ENCODE measurements at regions not wholly inside any gene's neighbourhood (a gene's known extent, or its start where the extent isn't known, plus 50 kb on each side); places are given as distances from the start of the nearest gene placed in this dataset.

DNA sequence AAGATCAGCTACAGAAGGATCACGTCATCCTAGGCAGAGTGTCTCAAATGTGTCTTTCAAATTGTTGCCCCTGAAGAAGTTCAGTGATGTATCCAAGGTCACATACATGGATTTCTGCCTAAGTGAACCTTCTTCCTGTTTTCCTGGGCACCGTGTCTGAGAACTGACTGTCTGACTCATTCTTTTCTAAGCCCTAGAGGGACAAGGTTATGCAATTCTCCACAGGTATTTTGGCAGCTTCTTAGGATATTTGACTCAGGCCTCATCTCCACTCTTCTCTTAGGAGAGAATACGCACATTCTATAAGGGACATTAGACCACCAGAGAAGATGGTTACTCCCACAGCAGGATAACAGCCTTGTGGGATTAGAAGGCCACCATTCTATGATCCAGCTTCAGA is 391.9 kb upstream of the THBS1 start:
- H3K4me1 Mint-ChIP-seq = peaks cover 2% of the 10 kb centered on the region
- no peaks in the 10 kb centered on the region for H3K36me3 ChIP-seq (replicated peaks in 1 of 2; ENCODE audit: control insufficient read depth in 1 of 2, insufficient read depth in 2 of 2, low read length in 2 of 2)
- no peaks in the 10 kb centered on the region for H3K4me1 ChIP-seq (ENCODE audit: control insufficient read depth in 1 of 2, insufficient read depth in 2 of 2, low read length in 2 of 2)
- no peaks in the 10 kb centered on the region for H3K9me3 ChIP-seq (replicated peaks in 1 of 2; ENCODE audit: control insufficient read depth in 1 of 2, insufficient read depth in 1 of 2, low read length in 2 of 2)
- H3K9ac ChIP-seq (ENCODE audit: insufficient read depth, low read length, poor library complexity, severe bottlenecking) = no peak overlapping the region
- no peak overlapping the region for H3K27ac Mint-ChIP-seq
- no peaks in the 10 kb centered on the region for H3K79me2 ChIP-seq (ENCODE audit: insufficient read depth, low read length)
- H3K4me3 Mint-ChIP-seq = no peak overlapping the region
- H3K27ac ChIP-seq (ENCODE audit: low read depth in 1 of 2, low read length in 2 of 2) = no peak overlapping the region
- no peaks in the 10 kb centered on the region for H4K20me1 ChIP-seq (ENCODE audit: insufficient read depth, low read length)
- H3K4me3 ChIP-seq (replicated peaks in 1 of 3; ENCODE audit: low read depth in 2 of 3, low read length in 3 of 3) = no peak overlapping the region
- peak; percentile 25 to 63 (median 39) for DNase-seq
- H2AFZ ChIP-seq (ENCODE audit: insufficient read depth, low read depth, low read length, poor library complexity, severe bottlenecking) = no peak overlapping the region
- H3K9me3 Mint-ChIP-seq = peaks cover 0 to 2% (median 0%) of the 10 kb centered on the region in 7 donors
- TF ChIP-seq, protein P1, sequence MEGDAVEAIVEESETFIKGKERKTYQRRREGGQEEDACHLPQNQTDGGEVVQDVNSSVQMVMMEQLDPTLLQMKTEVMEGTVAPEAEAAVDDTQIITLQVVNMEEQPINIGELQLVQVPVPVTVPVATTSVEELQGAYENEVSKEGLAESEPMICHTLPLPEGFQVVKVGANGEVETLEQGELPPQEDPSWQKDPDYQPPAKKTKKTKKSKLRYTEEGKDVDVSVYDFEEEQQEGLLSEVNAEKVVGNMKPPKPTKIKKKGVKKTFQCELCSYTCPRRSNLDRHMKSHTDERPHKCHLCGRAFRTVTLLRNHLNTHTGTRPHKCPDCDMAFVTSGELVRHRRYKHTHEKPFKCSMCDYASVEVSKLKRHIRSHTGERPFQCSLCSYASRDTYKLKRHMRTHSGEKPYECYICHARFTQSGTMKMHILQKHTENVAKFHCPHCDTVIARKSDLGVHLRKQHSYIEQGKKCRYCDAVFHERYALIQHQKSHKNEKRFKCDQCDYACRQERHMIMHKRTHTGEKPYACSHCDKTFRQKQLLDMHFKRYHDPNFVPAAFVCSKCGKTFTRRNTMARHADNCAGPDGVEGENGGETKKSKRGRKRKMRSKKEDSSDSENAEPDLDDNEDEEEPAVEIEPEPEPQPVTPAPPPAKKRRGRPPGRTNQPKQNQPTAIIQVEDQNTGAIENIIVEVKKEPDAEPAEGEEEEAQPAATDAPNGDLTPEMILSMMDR (IDR thresholded peaks at IDR 0.05) = no peak
- H3K27me3 ChIP-seq (ENCODE audit: control insufficient read depth in 2 of 2, insufficient read depth in 2 of 2, low read length in 2 of 2) = peaks cover 0 to under 1% of the 10 kb centered on the region in 2 donors
- no peak overlapping the region for H3K4me2 ChIP-seq (replicated peaks; ENCODE audit: extremely low read depth, low read length, poor library complexity, severe bottlenecking)
- 62% methylated on average over 3 of the region's 3 CpGs for WGBS (ENCODE audit: insufficient coverage)
- peaks cover 2 to 18% (median 9%) of the 10 kb centered on the region in 3 donors for H3K27me3 Mint-ChIP-seq (ENCODE audit: low read depth in 3 of 3)
- no peaks in the 10 kb centered on the region for H3K36me3 Mint-ChIP-seq
- intact Hi-C loops (cut with micrococcal nuclease) = no loop called here

DNA sequence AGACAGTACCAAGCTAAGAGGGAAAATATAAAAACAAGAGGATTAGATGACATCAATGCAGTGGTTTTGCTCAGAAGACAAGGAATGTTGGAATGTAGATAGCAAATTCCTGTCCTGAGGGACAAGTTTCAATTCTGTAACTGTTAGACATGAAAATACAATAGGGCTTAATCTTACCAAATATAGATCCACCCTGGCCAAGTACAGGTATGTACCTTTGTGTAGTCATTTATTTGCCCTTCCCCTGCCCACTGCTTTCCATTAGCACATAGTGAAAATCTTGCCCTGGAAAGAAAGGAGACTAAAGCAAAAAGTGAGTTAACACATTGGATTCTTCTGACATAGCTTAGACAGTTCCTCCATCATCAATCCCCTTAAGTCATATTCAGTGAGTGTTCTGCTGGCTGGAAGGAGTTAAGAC is 389.0 kb upstream of the THBS1 start:
- Histone ChIP-seq H4K20me1 (ENCODE audit: insufficient read depth, low read length) (no peaks in the 10 kb centered on the region), H3K9ac (ENCODE audit: insufficient read depth, low read length, poor library complexity, severe bottlenecking) (no peak overlapping the region), H3K79me2 (ENCODE audit: insufficient read depth, low read length) (no peaks in the 10 kb centered on the region), H3K27me3 (ENCODE audit: control insufficient read depth in 2 of 2, insufficient read depth in 2 of 2, low read length in 2 of 2) (peaks cover 3 to 6% of the 10 kb centered on the region in 2 donors), H3K4me2 (replicated peaks; ENCODE audit: extremely low read depth, low read length, poor library complexity, severe bottlenecking) (no peak overlapping the region), H3K9me3 (replicated peaks in 1 of 2; ENCODE audit: control insufficient read depth in 1 of 2, insufficient read depth in 1 of 2, low read length in 2 of 2) (no peaks in the 10 kb centered on the region), H3K4me1 (ENCODE audit: control insufficient read depth in 1 of 2, insufficient read depth in 2 of 2, low read length in 2 of 2) (peaks cover 3 to 12% of the 10 kb centered on the region in 2 donors), H2AFZ (ENCODE audit: insufficient read depth, low read depth, low read length, poor library complexity, severe bottlenecking) (no peak overlapping the region), H3K27ac (ENCODE audit: low read depth in 1 of 2, low read length in 2 of 2) (no peak overlapping the region), H3K4me3 (replicated peaks in 1 of 3; ENCODE audit: low read depth in 2 of 3, low read length in 3 of 3) (no peak overlapping the region), H3K36me3 (replicated peaks in 1 of 2; ENCODE audit: control insufficient read depth in 1 of 2, insufficient read depth in 2 of 2, low read length in 2 of 2) (no peaks in the 10 kb centered on the region)
- H3K9me3 Mint-ChIP-seq = peaks cover 0 to 1% (median 0%) of the 10 kb centered on the region in 7 donors
- no peak overlapping the region for H3K27ac Mint-ChIP-seq
- H3K4me1 Mint-ChIP-seq = peaks cover 7% of the 10 kb centered on the region
- TF ChIP-seq, protein P1 (IDR thresholded peaks at IDR 0.05) = no peak
- H3K4me3 Mint-ChIP-seq = no peak overlapping the region
- no peak for DNase-seq
- intact Hi-C loops (cut with micrococcal nuclease) = no loop called here
- no peaks in the 10 kb centered on the region for H3K36me3 Mint-ChIP-seq
- peaks cover 0 to 20% (median 10%) of the 10 kb centered on the region in 3 donors for H3K27me3 Mint-ChIP-seq (ENCODE audit: low read depth in 3 of 3)
